IMR-90 (cell line): ENCODE measurements at regions not wholly inside any gene's neighbourhood (a gene's known extent, or its start where the extent isn't known, plus 50 kb on each side); places are given as distances from the start of the nearest gene placed in this dataset.

Experiments
- ATAC-seq: fragments of 200-7000 bp; cut with Tn5 transposase; 2 replicates; pipeline ENCODE4 v1.9.1; 2020; ENCODE audit warnings: low read depth, mild to moderate bottlenecking, moderate library complexity
- BruUV-seq: library from RNA; stranded (reverse); fragments of 400-500 nt; replicated peaks from 2 replicates; lab custom pipeline; 2021; lab: Mats Ljungman, UMichigan
- CTCF ChIA-PET: fragments of 300-600 bp; formaldehyde crosslinking; extraction: SDS; loops from one replicate; lab custom pipeline; 2021; ENCODE audit warnings: antibody characterized with exemption; lab: Yijun Ruan, JAX
- POLR2A ChIA-PET: fragments of 300-600 bp; sonication (Branson Sonifier 250); formaldehyde crosslinking; loops from one replicate; lab custom pipeline; 2022; ENCODE audit warnings: antibody characterized with exemption; ENCODE audit not compliant: unreplicated experiment; lab: Charles Lee
- DNase-seq: peaks from one replicate; pipeline ENCODE4 v3.0.0; 2013
- H2AFZ ChIP-seq: replicated peaks from 2 replicates; pipeline ENCODE3; 2013; ENCODE audit warnings: low read length, mild to moderate bottlenecking; ENCODE audit not compliant: poor library complexity
- H2AK5ac ChIP-seq: 2 replicates; pipeline ENCODE4 v1.6.1; 2013; ENCODE audit warnings: low read depth, low read length, inconsistent platforms
- H2AK9ac ChIP-seq: replicated peaks from 2 replicates; pipeline ENCODE3; 2013; ENCODE audit warnings: mild to moderate bottlenecking, low read depth, low read length, moderate library complexity; ENCODE audit not compliant: poor library complexity
- H2BK120ac ChIP-seq: 2 replicates; pipeline ENCODE4 v1.6.1; 2013; ENCODE audit warnings: low read depth, low read length, inconsistent platforms
- H2BK15ac ChIP-seq: 3 replicates; pipeline ENCODE4 v1.6.1; 2013; ENCODE audit warnings: low read depth, low read length, inconsistent platforms
- H2BK20ac ChIP-seq: 2 replicates; pipeline ENCODE4 v1.6.1; 2013; ENCODE audit warnings: low read depth, mild to moderate bottlenecking, inconsistent platforms, low read length, moderate library complexity
- H2BK5ac ChIP-seq: 2 replicates; pipeline ENCODE4 v1.6.1; 2013; ENCODE audit warnings: mild to moderate bottlenecking, low read depth, low read length, inconsistent platforms; ENCODE audit not compliant: poor library complexity, severe bottlenecking
- H3K14ac ChIP-seq: replicated peaks from 2 replicates; pipeline ENCODE4 v1.6.1; 2013; ENCODE audit warnings: low read depth, low read length, inconsistent platforms
- H3K18ac ChIP-seq: 2 replicates; pipeline ENCODE4 v1.6.1; 2013; ENCODE audit warnings: low read depth, low read length, control low read depth
- H3K23ac ChIP-seq: 2 replicates; pipeline ENCODE4 v1.6.1; 2013; ENCODE audit warnings: low read depth, low read length, inconsistent platforms
- H3K27ac ChIP-seq: 2 replicates; pipeline ENCODE4 v1.5.1; 2013; ENCODE audit warnings: mild to moderate bottlenecking, control low read depth, low read length; ENCODE audit not compliant: insufficient read depth
- H3K27me3 ChIP-seq: 2 replicates; pipeline ENCODE4 v1.6.1; 2013; ENCODE audit warnings: low read length; ENCODE audit not compliant: control insufficient read depth, insufficient read depth
- H3K36me3 ChIP-seq: 2 replicates; pipeline ENCODE4 v1.6.1; 2013; ENCODE audit warnings: low read length, mixed read lengths; ENCODE audit not compliant: control insufficient read depth, insufficient read depth
- H3K4ac ChIP-seq: 2 replicates; pipeline ENCODE4 v1.6.1; 2013; ENCODE audit warnings: low read depth, low read length, inconsistent platforms
- H3K4me1 ChIP-seq: 2 replicates; pipeline ENCODE4 v1.6.1; 2013; ENCODE audit warnings: low read length, mixed read lengths; ENCODE audit not compliant: control insufficient read depth, insufficient read depth
- H3K4me2 ChIP-seq: 2 replicates; pipeline ENCODE4 v1.6.1; 2013; ENCODE audit warnings: low read depth, mild to moderate bottlenecking, control low read depth, low read length, moderate library complexity
- H3K4me3 ChIP-seq: 2 replicates; pipeline ENCODE4 v1.5.1; 2013; ENCODE audit warnings: low read depth, mild to moderate bottlenecking, control low read depth, low read length, moderate library complexity; ENCODE audit not compliant: insufficient read depth
- H3K56ac ChIP-seq: 2 replicates; pipeline ENCODE4 v1.6.1; 2013; ENCODE audit warnings: low read length, inconsistent platforms; ENCODE audit not compliant: insufficient read depth; ENCODE audit errors: extremely low read depth
- H3K79me1 ChIP-seq, 2 experiments: 2 replicates each; pipeline ENCODE4 v1.6.1; 2013; ENCODE audit warnings: low read length in 2 of 2, inconsistent platforms in 1 of 2, low read depth in 1 of 2
- H3K9ac ChIP-seq: 2 replicates; pipeline ENCODE4 v1.6.1; 2013; ENCODE audit warnings: low read depth, low read length, control low read depth
- H3K9me1 ChIP-seq: 2 replicates; pipeline ENCODE4 v1.6.1; 2013; ENCODE audit warnings: low read length, inconsistent platforms; ENCODE audit not compliant: insufficient read depth
- H3K9me3 ChIP-seq: 2 replicates; pipeline ENCODE4 v1.6.1; 2013; ENCODE audit warnings: low read length; ENCODE audit not compliant: control insufficient read depth, insufficient read depth
- H4K20me1 ChIP-seq: 2 replicates; pipeline ENCODE4 v1.6.1; 2013; ENCODE audit warnings: low read length, inconsistent platforms; ENCODE audit not compliant: insufficient read depth
- H4K5ac ChIP-seq: 2 replicates; pipeline ENCODE4 v1.6.1; 2013; ENCODE audit warnings: mild to moderate bottlenecking, low read depth, low read length, control low read depth
- H4K8ac ChIP-seq, 2 experiments: 2 replicates each; pipeline ENCODE4 v1.6.1; 2013; ENCODE audit warnings: low read depth in 2 of 2, low read length in 2 of 2, control low read depth in 1 of 2, inconsistent platforms in 1 of 2
- H4K91ac ChIP-seq: 2 replicates; pipeline ENCODE4 v1.6.1; 2013; ENCODE audit warnings: low read depth, low read length, inconsistent platforms; ENCODE audit not compliant: insufficient read depth
- CHD1 ChIP-seq: IDR thresholded peaks from 2 replicates; pipeline ENCODE4 v1.6.1; 2012; ENCODE audit warnings: low read depth, low read length, improper control_type of control experiment
- CTCF ChIP-seq: conservative IDR thresholded peaks from 2 replicates; pipeline ENCODE4 v1.5.1; 2012; ENCODE audit warnings: mild to moderate bottlenecking, low read depth, low read length, improper control_type of control experiment
- ELK1 ChIP-seq: fragments of 150-350 bp; IDR thresholded peaks from 2 replicates; pipeline ENCODE4 v1.6.1; 2016; ENCODE audit warnings: low read depth, mild to moderate bottlenecking, low read length, moderate library complexity, borderline replicate concordance
- FOS ChIP-seq: fragments of 150-350 bp; IDR thresholded peaks from 2 replicates; pipeline ENCODE4 v1.6.1; 2016; ENCODE audit warnings: low read depth, low read length
- SMC3 ChIP-seq: fragments of 150-350 bp; IDR thresholded peaks from 2 replicates; pipeline ENCODE4 v1.6.1; 2016; ENCODE audit warnings: low read depth, mild to moderate bottlenecking, antibody characterized with exemption, low read length, moderate library complexity
- whole genome bisulfite sequencing, 2 experiments: methylation state at CpG; one replicate each; pipeline versions ENCODE4 v1.1.5 to v1.1.7; 2013; ENCODE audit warnings: missing lambda C conversion rate in 2 of 2; ENCODE audit not compliant: insufficient read length in 1 of 2; ENCODE audit errors: extremely low coverage in 2 of 2; 5-methylcytosine and 5-hydroxymethylcytosine counted together
- dilution Hi-C: fragments of 300-500 bp; cut with HindIII; formaldehyde crosslinking; loops from one replicate; pipeline ENCODE4 v1.14.3; 2018; ENCODE audit warnings: low sequenced_read_pairs; ENCODE audit not compliant: unreplicated experiment
- in situ Hi-C: fragments of 300-500 bp; cut with MboI; formaldehyde crosslinking; loops from 3 replicates; pipeline ENCODE4 v1.14.3; 2019; ENCODE audit warnings: low sequenced_read_pairs, inconsistent platforms, mixed read lengths
- intact Hi-C: fragments of 100-400 bp; cut with micrococcal nuclease; formaldehyde crosslinking; loops from 2 replicates; pipeline ENCODE4 v1.10.0; 2022

GRCh38 chr2:83388804-83389203, 1070.3 kb downstream of the SUCLG1 start:
- intact Hi-C loops, result no loop called here
- H2AK5ac ChIP-seq, result no peak overlapping the region
- TF ChIP-seq FOS (no peak), CHD1 (no peak), CTCF (no peak), ELK1 (no peak), SMC3 (no peak)
- H3K36me3 ChIP-seq, result no peaks in the 10 kb centered on the region
- H3K23ac ChIP-seq, result no peak overlapping the region
- no peaks in the 10 kb centered on the region for H3K4me1 ChIP-seq
- no CpG with 5 or more reads among the region's 1 CpG for WGBS, 2 experiments
- no peak overlapping the region for H4K8ac ChIP-seq
- H2AFZ ChIP-seq, result no peak overlapping the region
- no peak overlapping the region for H3K4ac ChIP-seq
- ChIA-PET CTCF (no interaction called here), POLR2A (no interaction called here)
- H2BK15ac ChIP-seq, result no peak overlapping the region
- no peak overlapping the region for H3K56ac ChIP-seq
- H2AK9ac ChIP-seq, result no peak overlapping the region
- H3K27ac ChIP-seq, result no peak overlapping the region
- H4K20me1 ChIP-seq, result no peaks in the 10 kb centered on the region
- no TSS peak for BruUV-seq
- no peak overlapping the region for H2BK20ac ChIP-seq
- H3K4me3 ChIP-seq, result no peak overlapping the region
- no peak overlapping the region for H4K5ac ChIP-seq
- no peaks in the 10 kb centered on the region for H3K27me3 ChIP-seq
- dilution Hi-C loops, result no loop called here
- DNase-seq, result no peak
- no peak overlapping the region for H2BK5ac ChIP-seq
- no peaks in the 10 kb centered on the region for H3K9me1 ChIP-seq
- no peaks in the 10 kb centered on the region for H3K79me1 ChIP-seq
- H3K9ac ChIP-seq, result no peak overlapping the region
- in situ Hi-C loops, result no loop called here
- ATAC-seq, result no peak
- no peak overlapping the region for H2BK120ac ChIP-seq
- no peak overlapping the region for H3K18ac ChIP-seq
- no peak overlapping the region for H3K14ac ChIP-seq
- no peak overlapping the region for H3K4me2 ChIP-seq
- H4K91ac ChIP-seq, result no peak overlapping the region
- H3K9me3 ChIP-seq, result no peaks in the 10 kb centered on the region
